ENCODE measurements at regions not wholly inside any gene's neighbourhood (a gene's known extent, or its start where the extent isn't known, plus 50 kb on each side); places are given as distances from the start of the nearest gene placed in this dataset.

- no peak for FAIRE-seq
Measured at GRCh38 chr17:77421630-77421972, 280.8 kb downstream of the SEC14L1 start.

GRCh38 chr17:77422104-77422747, 281.5 kb downstream of the SEC14L1 start:
- no peak for FAIRE-seq

- no peak for FAIRE-seq
Measured at GRCh38 chr17:77422748-77423113, 282.0 kb downstream of the SEC14L1 start.

DNA sequence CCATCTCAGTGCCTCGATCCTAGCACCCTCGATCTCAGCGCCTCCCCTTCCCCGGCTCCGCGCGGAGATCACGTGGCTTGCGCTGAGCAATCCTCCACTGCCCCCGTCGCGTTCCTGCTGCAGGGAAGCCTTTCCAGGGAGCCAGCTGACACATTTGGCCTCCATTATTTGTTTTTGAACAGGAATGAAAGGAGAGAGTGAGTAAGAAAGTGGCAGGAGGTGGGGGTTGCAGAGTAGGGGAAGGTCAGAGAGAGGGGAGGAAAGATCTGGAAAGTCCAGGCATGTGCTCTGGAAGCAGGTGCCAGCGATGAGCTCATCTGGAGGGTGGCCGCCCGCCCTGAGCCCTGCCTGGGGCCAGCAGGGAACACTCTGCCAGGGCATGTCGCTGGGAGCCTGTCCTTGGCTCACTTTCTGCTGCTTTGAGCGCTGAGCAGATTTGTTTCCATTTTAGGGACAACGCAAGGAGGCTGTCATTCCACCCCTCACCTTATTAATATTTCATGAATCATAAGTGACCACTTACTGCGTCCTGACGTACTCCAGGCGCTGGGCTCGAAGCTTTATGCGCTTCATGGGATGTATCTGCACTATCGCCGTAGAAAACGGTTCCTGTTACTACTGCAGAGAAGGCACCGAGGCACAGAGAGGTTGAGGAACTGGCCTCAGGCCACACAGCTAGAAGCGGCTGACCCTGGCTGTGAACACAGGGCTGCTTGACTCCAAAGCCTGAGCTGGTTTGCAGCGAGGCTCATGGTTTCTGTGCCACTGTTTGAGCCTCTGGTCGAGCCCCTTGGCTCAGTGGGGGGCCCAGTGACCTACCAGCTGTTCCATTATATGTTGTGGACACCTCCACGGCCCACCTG, 283.1 kb downstream of the SEC14L1 start:
- FAIRE-seq = no peak

GRCh38 chr17:77424585-77425344, 284.0 kb downstream of the SEC14L1 start:
- no peak for FAIRE-seq

DNA sequence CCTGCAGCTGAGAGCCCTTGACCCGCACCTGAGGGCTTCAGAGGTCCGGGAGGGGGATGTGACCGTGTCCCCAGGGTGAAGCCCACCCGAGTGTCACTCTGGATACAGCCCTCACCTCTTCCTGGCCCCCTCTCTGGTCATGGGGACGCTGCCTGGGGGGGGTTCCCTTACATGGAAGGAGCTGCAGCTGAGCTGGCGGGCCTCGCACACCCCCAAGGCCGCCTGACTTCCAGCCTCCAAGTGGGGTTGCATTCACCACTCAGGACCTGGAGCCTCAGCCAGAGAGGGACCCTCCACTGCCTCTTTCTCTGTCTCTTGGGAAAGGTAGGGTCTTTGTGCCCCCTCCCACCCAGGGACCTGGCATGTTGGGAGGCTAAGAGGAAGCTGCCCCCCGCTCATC, 284.6 kb downstream of the SEC14L1 start:
- FAIRE-seq = no peak

DNA sequence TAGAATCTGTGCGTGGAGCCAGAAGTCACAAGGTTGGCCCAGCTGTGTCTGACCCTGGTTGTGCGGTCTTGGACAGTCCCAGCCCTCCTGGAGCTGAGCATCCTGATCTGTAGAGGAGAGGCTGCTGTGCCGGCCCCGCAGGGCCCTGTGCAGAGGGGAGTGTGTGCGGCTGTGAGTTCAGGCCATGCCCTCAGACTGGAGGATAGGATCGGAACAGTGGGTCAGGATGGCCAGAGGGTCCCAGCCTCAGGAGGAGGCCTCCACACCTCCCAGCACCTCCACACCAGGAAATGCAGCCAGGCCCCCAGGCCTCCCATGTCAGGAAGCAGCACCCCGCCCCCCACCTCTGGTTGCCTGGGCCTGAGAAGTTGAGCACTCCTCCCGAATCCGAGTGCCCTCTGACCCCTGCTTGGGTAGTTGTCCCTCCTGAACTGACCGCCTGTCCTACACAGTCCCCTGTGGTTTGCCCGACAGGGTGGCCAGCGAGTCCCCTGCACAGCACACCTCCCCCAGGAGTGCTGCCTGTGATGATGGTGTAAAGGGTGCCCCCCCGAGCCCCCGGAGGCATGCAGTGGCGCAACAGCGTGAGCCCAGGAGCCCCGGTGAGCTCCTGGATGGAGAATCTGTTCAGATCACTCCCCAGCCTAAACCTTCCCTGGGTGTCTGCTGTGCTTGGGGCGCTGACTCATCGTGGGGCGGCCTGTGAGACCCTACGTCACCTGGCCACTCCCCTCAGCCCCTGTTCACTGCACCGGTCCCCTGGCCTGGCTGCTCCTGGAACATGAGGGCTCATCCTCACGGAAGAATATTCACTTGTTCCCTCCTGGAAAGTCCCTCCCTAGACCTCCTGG, 285.2 kb downstream of the SEC14L1 start:
- FAIRE-seq = no peak

DNA sequence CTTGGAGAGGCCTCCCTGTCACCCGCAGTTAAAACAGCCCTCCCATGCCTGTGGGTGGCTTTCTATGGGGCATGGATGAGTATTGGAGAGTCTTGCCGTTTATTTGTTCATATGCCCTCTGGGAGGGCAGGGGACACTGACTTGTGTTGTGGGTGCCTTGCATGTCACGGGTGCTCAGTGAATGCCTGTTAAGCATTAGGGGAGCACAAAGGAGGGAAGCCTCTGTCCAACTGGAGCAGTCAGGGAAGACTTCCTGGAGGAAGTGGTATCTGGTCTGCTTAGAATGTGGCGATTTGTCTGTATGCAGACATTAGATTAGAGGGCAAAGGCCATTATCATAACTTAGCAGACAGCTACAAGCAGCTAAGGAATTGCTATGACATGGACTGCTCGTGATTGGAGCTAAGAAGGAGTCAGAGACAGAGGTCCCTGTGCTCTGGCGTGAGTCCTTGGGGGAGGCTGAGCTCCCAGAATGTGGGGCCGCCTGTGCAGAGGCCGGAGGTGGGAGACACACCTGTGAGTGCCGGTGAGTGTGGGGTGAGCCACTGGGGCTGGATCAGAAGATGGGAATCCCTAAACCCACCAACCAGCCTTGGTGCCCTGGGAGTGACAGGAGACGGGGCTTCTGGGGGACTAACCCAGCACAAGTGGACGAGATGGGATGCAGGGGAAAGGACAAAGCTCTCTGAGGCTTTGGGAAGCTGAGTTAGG, 286.1 kb downstream of the SEC14L1 start:
- no peak for FAIRE-seq

DNA sequence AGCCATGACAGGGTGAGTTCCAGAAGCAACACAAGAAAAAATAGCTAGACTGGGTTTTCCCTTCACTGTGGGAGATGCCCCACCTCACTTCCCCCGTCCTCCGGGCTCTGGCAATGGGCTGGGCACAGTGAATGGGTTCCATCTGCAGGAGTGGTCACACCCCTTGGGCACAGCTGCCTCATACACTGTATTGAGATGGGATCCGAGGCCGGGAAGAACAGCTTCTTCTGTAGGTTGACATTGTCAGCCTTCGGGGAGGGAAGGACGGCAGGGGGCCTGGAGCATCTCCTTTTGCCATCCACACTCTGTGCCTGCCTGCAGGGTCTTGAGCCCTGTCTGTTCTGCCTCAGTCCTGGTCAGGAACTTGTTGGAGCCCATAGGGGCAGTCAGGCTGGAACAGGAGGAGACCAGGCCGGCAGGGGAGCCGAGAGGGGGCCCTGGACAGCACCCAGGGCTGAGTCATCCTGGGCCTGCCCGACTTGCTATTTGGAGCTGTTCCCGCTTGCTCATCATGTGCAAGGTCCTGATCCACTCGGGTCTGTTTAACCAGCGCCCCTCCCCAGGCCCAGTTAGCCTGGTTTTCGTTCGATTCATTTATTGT, 286.7 kb downstream of the SEC14L1 start:
- no peak for FAIRE-seq

- FAIRE-seq = no peak
Measured at GRCh38 chr17:77428020-77428748, 287.4 kb downstream of the SEC14L1 start.

DNA sequence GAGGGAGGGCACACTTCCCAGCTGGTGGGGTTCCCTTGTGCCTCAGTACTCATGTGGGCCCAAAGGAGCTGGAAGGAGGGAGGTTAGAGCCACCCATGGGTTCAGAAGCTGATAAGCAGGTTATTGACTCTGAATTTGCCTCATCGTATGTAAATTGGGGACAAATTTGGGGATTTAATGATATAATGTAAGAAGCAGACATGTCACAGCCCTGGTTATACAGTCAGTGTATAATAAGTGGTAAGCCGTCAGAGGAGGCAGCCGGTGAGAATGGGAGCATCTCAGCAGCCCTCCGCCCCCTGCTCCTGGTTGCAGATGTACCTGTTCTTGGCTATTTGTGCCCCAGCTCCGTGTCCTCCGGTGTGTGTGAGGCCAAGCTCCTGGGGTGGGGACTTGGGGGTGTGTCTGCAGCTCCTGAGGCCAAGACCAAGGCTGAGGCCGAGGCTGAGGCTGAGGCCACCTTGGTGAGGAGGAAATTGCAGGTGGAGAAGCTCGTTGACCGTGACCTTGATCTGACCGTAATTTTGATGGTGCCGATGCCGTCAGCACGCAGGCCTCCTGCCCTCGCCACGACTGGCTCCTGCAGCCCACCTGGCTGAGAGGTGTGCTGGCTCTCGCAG, 288.1 kb downstream of the SEC14L1 start:
- FAIRE-seq = no peak

GRCh38 chr17:77429369-77429968, 288.7 kb downstream of the SEC14L1 start:
- FAIRE-seq = no peak

- no peak for FAIRE-seq
Measured at GRCh38 chr17:77429969-77430752, 289.4 kb downstream of the SEC14L1 start.

DNA sequence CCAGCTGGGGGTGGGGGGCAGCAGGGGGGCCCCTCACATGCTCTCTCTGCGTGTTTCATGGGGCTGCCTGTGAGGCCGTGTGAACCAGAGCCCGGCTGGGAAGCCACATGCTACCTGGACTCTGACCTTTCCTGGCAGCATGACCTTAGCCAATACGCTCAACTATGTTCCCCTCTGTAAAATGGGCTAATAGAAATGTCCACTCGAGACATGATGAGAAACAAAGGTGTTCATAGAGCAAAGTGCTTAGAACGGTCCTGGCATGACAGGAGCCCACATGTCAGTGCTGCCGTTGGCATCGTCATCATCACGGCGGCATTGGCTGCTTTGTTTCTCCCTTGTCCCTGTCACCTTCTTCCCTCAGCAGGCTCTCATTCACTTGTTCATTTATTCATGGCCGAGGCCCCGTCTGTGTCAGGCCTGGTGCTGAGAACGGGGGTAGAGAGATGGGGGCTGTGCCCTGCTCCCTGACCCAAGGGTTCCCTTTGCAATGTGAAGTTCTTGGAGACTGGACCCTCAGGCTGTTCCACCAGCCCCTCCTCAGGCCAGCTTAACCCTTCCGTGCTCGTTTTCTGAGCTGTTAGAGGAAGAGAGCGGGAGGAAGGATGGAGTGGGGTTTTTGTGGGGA, 291.4 kb downstream of the SEC14L1 start:
- FAIRE-seq = no peak

- FAIRE-seq = no peak
Measured at GRCh38 chr17:77432742-77433141, 292.0 kb downstream of the SEC14L1 start.

GRCh38 chr17:77433385-77434135, 292.8 kb downstream of the SEC14L1 start:
- no peak for FAIRE-seq

GRCh38 chr17:77434136-77435114, 293.7 kb downstream of the SEC14L1 start:
- FAIRE-seq = no peak

All from colon (tissue), 2 donors.